ENCODE measurements at regions not wholly inside any gene's neighbourhood (a gene's known extent, or its start where the extent isn't known, plus 50 kb on each side); places are given as distances from the start of the nearest gene placed in this dataset.

DNA sequence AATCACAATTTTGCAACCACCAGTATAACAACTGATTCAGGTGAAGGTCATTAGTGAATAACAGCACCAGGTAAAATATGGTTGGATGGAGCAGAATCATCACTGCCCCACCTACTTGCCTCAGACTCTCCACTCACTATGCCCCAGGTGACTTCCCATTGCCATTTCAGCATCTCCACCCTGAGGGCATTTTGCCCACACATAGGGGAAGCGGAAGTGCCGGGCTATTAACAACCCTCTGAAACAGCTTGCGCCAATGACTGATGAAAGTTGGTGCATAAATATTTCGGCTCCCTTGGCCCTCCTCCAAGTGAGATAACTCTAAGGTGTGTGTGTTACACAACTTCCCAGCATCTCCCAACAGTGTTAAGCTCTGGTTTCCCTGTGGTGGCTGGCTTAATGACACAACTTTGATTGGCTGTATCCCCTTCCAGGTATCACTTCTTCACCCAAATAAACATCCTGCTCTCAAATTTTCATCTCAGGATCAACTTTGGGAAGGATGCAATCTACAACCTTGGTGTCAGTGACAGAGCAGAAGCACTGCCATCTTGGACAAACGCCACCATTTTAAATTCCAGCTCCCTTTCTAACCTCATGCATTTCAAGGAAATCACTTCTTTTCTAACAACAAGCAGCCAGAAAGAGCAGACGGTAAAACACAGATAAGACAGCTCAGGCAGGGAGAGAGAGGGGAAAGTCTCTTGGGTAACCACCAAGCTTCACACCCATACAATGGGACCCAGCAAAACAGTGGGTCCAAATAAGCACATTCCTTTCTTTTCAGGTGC, 73.6 kb upstream of the PPP2R5C start:
- 0 out of 2 replicates have a peak overlapping the region, but pooled peaks have one; percentile 40 for H2AFZ ChIP-seq (ENCODE audit: low read depth, low read length)
- H3K4me1 ChIP-seq (replicated peaks in 1 of 2; ENCODE audit: control insufficient read depth in 2 of 2, insufficient read depth in 2 of 2, low read length in 2 of 2), result peaks cover 22 to 28% of the 10 kb centered on the region in 2 experiments; a peak in 4 of 5 replicates
- no peak overlapping the region for H3K9ac ChIP-seq (ENCODE audit: insufficient read depth in 1 of 2, low read depth in 2 of 2, low read length in 2 of 2)
- H3K36me3 ChIP-seq (ENCODE audit: control insufficient read depth, insufficient read depth, low read length), result no peaks in the 10 kb centered on the region
- no TSS peak for BruUV-seq (replicated peaks)
- no peak overlapping the region for H3K4me3 ChIP-seq
- ATAC-seq (peak; percentile 59), DNase-seq (ENCODE audit: extremely low read depth in 1 of 4, low spot score in 3 of 4) (peak in 2 of 4 experiments; percentile 22 to 72), FAIRE-seq (peak; percentile 61)
- 58% methylated on average over 6 of the region's 6 CpGs for WGBS (ENCODE audit: insufficient coverage, low coverage, missing lambda C conversion rate)
- H4K20me1 ChIP-seq (replicated peaks; ENCODE audit: control insufficient read depth, insufficient read depth, low read length), result no peaks in the 10 kb centered on the region
- H3K27ac ChIP-seq (ENCODE audit: extremely low read depth, low read depth, low read length), result peak overlapping the region; percentile 50; the same call in 2 of the 3 replicates
- no peaks in the 10 kb centered on the region for H3K79me2 ChIP-seq (ENCODE audit: control insufficient read depth, insufficient read depth, low read length)
- intact Hi-C loops (cut with micrococcal nuclease), result loop anchor here (5.0 kb wide), 1 partner anchor 399 kb away; the partner anchor contains the start of gene HSP90AA1
- POLR2A ChIA-PET, result no interaction called here
- no peaks in the 10 kb centered on the region for H3K27me3 ChIP-seq (ENCODE audit: control insufficient read depth in 2 of 2, insufficient read depth in 2 of 2, low read length in 2 of 2)
- H3K9me3 ChIP-seq (replicated peaks; ENCODE audit: control insufficient read depth, insufficient read depth, low read depth, low read length), result peaks cover 20% of the 10 kb centered on the region
- in situ Hi-C loops (cut with MboI), result no loop called here
- 0 out of 2 replicates have a peak overlapping the region, but pooled peaks have one; percentile 10 for H3K4me2 ChIP-seq (ENCODE audit: insufficient read depth, low read length)
- no peaks in the 10 kb centered on the region for H3K9me1 ChIP-seq (ENCODE audit: control insufficient read depth, insufficient read depth, low read length)
- CTCF ChIA-PET (ENCODE audit: low intra/inter-chr PET ratio), result no interaction called here
- no peak for TF ChIP-seq NR0B1 (IDR thresholded peaks at IDR 0.05; ENCODE audit: partially characterized antibody)
- TF ChIP-seq SMAD2 (IDR thresholded peaks at IDR 0.05; ENCODE audit: low read depth, low read length), result no peak
- TF ChIP-seq PCBP2 (IDR thresholded peaks at IDR 0.05; ENCODE audit: low read depth, low read length, poor library complexity, severe bottlenecking), result no peak
- TF ChIP-seq, protein P1, sequence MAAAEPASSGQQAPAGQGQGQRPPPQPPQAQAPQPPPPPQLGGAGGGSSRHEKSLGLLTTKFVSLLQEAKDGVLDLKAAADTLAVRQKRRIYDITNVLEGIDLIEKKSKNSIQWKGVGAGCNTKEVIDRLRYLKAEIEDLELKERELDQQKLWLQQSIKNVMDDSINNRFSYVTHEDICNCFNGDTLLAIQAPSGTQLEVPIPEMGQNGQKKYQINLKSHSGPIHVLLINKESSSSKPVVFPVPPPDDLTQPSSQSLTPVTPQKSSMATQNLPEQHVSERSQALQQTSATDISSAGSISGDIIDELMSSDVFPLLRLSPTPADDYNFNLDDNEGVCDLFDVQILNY (CRISPR knock-in tag; IDR thresholded peaks at IDR 0.05), result no peak
- no peak for TF ChIP-seq KAT8 (IDR thresholded peaks at IDR 0.05; ENCODE audit: low read depth)
- TF ChIP-seq POLR2AphosphoS5 (IDR thresholded peaks at IDR 0.05; ENCODE audit: control insufficient read depth, insufficient read depth, low read depth, low read length), result no peak
- TF ChIP-seq HIVEP1 (CRISPR knock-in tag; IDR thresholded peaks at IDR 0.05), result peak; percentile 87
- no peak for TF ChIP-seq ZNF282 (CRISPR knock-in tag; IDR thresholded peaks at IDR 0.05)
- TF ChIP-seq PTBP1 (IDR thresholded peaks at IDR 0.05; ENCODE audit: low read depth, low read length), result no peak
- TF ChIP-seq ZNF239 (CRISPR knock-in tag; IDR thresholded peaks at IDR 0.05), result peak; percentile 61; the same call in 1 of the 2 replicates
- TF ChIP-seq NR2C1 (IDR thresholded peaks at IDR 0.05), result no peak
- peak; percentile 85 for TF ChIP-seq NR2C1 (tag; IDR thresholded peaks at IDR 0.05)
- no peak for TF ChIP-seq TGIF2 (CRISPR knock-in tag; IDR thresholded peaks at IDR 0.05)
- peak; percentile 62; the same call in 1 of the 2 replicates for TF ChIP-seq ZNF165 (CRISPR knock-in tag; IDR thresholded peaks at IDR 0.05; ENCODE audit: borderline replicate concordance)
- TF ChIP-seq GATA2 (CRISPR knock-in tag; IDR thresholded peaks at IDR 0.05), result 0 out of 2 replicates have a peak, but pooled peaks have one; percentile 24
- peak; percentile 62; the same call in 1 of the 2 replicates for TF ChIP-seq KLF13 (tag; IDR thresholded peaks at IDR 0.05; ENCODE audit: borderline replicate concordance, low read depth)
- TF ChIP-seq, protein P2, sequence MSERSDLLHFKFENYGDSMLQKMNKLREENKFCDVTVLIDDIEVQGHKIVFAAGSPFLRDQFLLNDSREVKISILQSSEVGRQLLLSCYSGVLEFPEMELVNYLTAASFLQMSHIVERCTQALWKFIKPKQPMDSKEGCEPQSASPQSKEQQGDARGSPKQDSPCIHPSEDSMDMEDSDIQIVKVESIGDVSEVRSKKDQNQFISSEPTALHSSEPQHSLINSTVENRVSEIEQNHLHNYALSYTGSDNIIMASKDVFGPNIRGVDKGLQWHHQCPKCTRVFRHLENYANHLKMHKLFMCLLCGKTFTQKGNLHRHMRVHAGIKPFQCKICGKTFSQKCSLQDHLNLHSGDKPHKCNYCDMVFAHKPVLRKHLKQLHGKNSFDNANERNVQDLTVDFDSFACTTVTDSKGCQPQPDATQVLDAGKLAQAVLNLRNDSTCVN (CRISPR knock-in tag; IDR thresholded peaks at IDR 0.05), result no peak
- TF ChIP-seq NFATC3 (IDR thresholded peaks at IDR 0.05), result no peak
- peak; percentile 83 for TF ChIP-seq ILK (tag; IDR thresholded peaks at IDR 0.05; ENCODE audit: borderline replicate concordance, low read depth)
- TF ChIP-seq MCM7 (IDR thresholded peaks at IDR 0.05), result no peak
- TF ChIP-seq TAF15 (IDR thresholded peaks at IDR 0.05; ENCODE audit: low read depth, low read length), result no peak

All from K562 (cell line).